NCI-H82 treated with DMSO at 0.1 percent for 48 hours (cell line): ENCODE measurements at regions not wholly inside any gene's neighbourhood (a gene's known extent, or its start where the extent isn't known, plus 50 kb on each side); places are given as distances from the start of the nearest gene placed in this dataset.

Experiments used
- DNase-seq: peaks from one replicate; lab custom pipeline; 2025; ENCODE audit not compliant: unreplicated experiment; lab: John Stamatoyannopoulos, UW

- no peak for DNase-seq
These were observed 138.3 kb upstream of the NAMPT start for GRCh38 chr7:106423111-106423510.

- no peak for DNase-seq
These were observed 136.5 kb upstream of the NAMPT start for GRCh38 chr7:106421181-106421762.

- no peak for DNase-seq
These were observed 136.0 kb upstream of the NAMPT start for GRCh38 chr7:106420736-106421135.

GRCh38 chr7:106420210-106420609, 135.4 kb upstream of the NAMPT start:
- DNase-seq = no peak

GRCh38 chr7:106419455-106420182, 134.8 kb upstream of the NAMPT start:
- no peak for DNase-seq

GRCh38 chr7:106418526-106418925, 133.7 kb upstream of the NAMPT start:
- no peak for DNase-seq

- DNase-seq = no peak
These were observed 133.3 kb upstream of the NAMPT start for GRCh38 chr7:106418094-106418493.

GRCh38 chr7:106417273-106417902, 132.6 kb upstream of the NAMPT start:
- DNase-seq = no peak

GRCh38 chr7:106416430-106416829, 131.6 kb upstream of the NAMPT start:
- no peak for DNase-seq

- no peak for DNase-seq
These were observed 130.7 kb upstream of the NAMPT start for GRCh38 chr7:106415433-106415832.

- no peak for DNase-seq
These were observed 128.7 kb upstream of the NAMPT start for GRCh38 chr7:106413446-106413845.

- DNase-seq = no peak
These were observed 120.9 kb upstream of the NAMPT start for GRCh38 chr7:106405697-106406141.

- no peak for DNase-seq
These were observed 118.1 kb upstream of the NAMPT start for GRCh38 chr7:106402898-106403297.

- DNase-seq = no peak
These were observed 116.1 kb upstream of the NAMPT start for GRCh38 chr7:106400923-106401322.

- DNase-seq = no peak
These were observed 114.0 kb upstream of the NAMPT start for GRCh38 chr7:106398786-106399185.

GRCh38 chr7:106397994-106398393, 113.2 kb upstream of the NAMPT start:
- DNase-seq = no peak

- no peak for DNase-seq
These were observed 109.7 kb upstream of the NAMPT start for GRCh38 chr7:106394526-106394925.

GRCh38 chr7:106393564-106394251, 108.9 kb upstream of the NAMPT start:
- no peak for DNase-seq

GRCh38 chr7:106392590-106392989, 107.8 kb upstream of the NAMPT start:
- no peak for DNase-seq

GRCh38 chr7:106392144-106392543, 107.4 kb upstream of the NAMPT start:
- no peak for DNase-seq

- no peak for DNase-seq
These were observed 102.2 kb upstream of the NAMPT start for GRCh38 chr7:106386958-106387357.

GRCh38 chr7:106384373-106384772, 99.6 kb upstream of the NAMPT start:
- DNase-seq = no peak
